ENCODE measurements at regions not wholly inside any gene's neighbourhood (a gene's known extent, or its start where the extent isn't known, plus 50 kb on each side); places are given as distances from the start of the nearest gene placed in this dataset.
"Not testable (repeated sequence)": the region's sequence is repeated elsewhere in the genome, so short reads cannot be mapped to it uniquely, and the experiment has no call there.

DNA sequence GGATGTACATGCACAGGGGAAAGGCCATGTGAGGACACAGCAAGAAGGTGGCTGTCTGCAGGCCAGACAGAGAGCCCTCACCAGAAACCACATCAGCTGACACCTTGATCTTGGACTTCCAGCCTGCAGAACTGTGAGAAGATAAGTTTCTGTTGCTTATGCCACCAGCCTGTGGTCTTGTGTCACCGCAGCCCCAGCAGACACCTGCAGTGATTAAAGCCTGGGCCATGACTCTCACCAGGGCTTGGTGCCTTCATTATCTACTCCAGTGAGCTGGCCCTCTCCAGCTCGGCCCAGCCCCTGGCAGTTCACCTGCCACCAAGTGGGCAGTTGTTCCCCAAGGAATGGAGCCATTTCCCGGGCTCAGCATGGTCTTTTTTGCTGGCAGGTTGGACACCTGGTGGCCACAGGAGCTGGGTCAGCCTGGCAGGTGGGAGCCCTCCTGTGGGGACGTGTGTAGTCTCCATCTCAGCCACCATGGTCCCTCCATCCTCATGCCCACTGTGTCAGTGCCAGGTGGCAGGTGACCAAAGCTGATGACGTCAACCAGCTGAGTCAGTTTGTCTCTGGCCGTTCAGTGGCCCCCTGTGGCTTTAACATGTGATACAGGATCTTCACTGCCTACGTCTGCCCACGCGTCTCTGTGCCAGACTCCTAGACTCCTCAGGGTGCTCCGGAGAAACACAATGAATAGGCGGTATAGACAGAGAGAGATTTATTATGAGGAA, 99.9 kb upstream of the PPP1R26 start:
- DNase-seq (ENCODE audit: low read depth), result peak; percentile 5
- no peak overlapping the region for H3K4me3 ChIP-seq (ENCODE audit: low read depth, low read length)
- TF ChIP-seq, protein P1, sequence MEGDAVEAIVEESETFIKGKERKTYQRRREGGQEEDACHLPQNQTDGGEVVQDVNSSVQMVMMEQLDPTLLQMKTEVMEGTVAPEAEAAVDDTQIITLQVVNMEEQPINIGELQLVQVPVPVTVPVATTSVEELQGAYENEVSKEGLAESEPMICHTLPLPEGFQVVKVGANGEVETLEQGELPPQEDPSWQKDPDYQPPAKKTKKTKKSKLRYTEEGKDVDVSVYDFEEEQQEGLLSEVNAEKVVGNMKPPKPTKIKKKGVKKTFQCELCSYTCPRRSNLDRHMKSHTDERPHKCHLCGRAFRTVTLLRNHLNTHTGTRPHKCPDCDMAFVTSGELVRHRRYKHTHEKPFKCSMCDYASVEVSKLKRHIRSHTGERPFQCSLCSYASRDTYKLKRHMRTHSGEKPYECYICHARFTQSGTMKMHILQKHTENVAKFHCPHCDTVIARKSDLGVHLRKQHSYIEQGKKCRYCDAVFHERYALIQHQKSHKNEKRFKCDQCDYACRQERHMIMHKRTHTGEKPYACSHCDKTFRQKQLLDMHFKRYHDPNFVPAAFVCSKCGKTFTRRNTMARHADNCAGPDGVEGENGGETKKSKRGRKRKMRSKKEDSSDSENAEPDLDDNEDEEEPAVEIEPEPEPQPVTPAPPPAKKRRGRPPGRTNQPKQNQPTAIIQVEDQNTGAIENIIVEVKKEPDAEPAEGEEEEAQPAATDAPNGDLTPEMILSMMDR (IDR thresholded peaks at IDR 0.05; ENCODE audit: insufficient read depth, low read depth, low read length, missing control alignments), result no peak

DNA sequence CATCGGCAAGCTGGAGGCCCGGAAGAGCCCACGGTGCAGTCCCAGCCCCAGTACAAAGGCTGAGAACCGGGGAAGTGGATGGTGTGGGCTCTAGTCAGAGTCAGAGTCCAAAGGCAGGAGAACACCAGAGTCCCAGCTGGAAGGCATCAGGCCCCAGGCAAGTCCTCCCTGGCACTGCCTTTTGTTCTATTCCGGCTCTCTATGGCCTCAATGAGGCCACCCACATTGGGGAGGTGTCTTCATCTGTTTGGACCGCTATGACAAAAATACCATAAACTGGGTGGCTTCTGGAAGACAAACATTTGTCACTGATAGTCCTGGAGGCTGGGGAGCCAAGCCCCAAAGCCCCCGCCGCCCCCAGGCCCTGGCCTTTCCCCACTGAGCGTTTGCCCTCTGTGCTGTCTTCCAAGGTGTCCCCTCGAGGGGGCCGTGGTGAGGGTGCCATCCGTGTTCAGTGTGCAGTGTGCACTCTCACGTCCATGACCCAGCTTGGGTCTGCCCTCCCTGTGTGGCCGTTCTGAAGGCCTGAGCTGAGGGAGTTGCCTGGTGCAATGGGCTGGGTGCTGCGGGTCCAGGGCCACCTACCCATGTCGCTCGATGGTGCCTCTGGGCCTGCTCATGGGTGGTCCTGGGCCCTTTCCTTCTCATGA, 99.1 kb upstream of the PPP1R26 start:
- DNase-seq (ENCODE audit: low read depth), result no peak
- H3K4me3 ChIP-seq (ENCODE audit: low read depth, low read length), result no peak overlapping the region
- TF ChIP-seq, protein P1 (IDR thresholded peaks at IDR 0.05; ENCODE audit: insufficient read depth, low read depth, low read length, missing control alignments), result no peak

DNA sequence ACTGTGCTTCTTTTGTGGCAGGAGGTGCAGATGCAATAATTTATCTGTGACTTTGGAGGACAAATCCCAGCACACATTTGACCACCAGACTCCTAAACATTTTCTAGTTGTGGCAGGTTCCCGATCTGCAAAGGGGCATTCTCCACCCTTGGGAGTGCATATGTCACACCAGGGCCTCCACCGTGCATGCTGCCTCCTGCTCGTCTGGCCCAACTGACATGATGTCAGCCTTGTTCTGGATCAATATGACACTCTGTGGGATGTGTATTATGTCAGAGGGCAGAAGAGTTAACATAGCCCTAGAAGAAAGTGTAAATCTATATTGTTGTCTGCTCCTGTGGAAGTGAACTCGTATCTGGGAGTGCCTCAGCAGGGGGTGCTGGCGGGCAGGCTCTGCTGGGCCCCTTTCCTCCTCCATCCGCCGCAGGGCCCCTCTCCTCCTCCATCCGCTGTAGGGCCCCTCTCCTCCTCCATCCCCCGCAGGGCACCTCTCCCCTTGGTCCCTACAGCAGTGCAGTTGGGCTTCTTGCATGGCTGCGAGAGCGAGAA, 97.7 kb upstream of the PPP1R26 start:
- H3K4me3 ChIP-seq (ENCODE audit: low read depth, low read length), result no peak overlapping the region
- TF ChIP-seq, protein P1 (IDR thresholded peaks at IDR 0.05; ENCODE audit: insufficient read depth, low read depth, low read length, missing control alignments), result no peak
- no peak for DNase-seq (ENCODE audit: low read depth)

DNA sequence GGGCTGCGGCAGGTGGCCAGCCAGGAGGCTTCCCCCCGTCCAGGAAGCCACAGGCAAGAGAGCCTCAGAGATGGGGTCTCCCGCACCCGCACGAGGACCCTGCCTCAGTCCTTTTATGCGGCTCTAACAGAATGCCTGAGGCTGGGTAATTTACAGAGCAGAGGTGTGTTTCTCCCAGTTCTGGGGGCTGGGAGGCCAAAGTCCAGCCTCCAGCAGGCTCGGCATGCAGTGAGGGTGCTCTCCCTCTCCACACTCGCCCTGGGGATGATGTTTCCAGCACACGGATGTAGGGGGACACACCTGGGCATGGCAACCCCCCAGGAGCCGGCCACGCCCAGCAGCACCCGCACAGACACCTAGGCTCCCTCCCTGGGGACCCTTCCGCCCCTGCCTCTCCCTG, 95.4 kb upstream of the PPP1R26 start:
- H3K4me3 ChIP-seq (ENCODE audit: low read depth, low read length), result no peak overlapping the region
- no peak for DNase-seq (ENCODE audit: low read depth)
- TF ChIP-seq, protein P1 (IDR thresholded peaks at IDR 0.05; ENCODE audit: insufficient read depth, low read depth, low read length, missing control alignments), result no peak

DNA sequence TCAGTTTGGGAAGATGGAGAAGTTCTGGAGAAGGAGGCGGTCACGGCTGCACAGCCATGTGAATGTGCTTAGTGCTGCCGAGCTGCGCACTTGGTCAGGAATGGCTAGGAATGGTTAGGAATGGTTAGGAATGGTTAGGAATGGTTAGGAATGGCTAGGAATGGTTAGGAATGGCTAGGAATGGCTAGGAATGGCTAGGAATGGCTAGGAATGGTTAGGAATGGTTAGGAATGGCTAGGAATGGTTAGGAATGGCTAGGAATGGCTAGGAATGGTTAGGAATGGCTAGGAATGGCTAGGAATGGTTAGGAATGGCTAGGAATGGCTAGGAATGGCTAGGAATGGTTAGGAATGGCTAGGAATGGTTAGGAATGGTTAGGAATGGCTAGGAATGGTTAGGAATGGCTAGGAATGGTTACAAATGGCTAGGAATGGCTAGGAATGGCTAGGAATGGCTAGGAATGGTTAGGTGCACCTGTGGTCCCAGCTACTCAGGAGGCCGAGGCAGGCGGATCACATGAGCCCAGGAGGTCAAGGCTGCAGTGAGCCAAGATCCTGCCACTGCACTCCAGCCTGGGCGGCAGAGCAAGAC, 94.7 kb upstream of the PPP1R26 start:
- DNase-seq (ENCODE audit: low read depth); H3K4me3 ChIP-seq (ENCODE audit: low read depth, low read length): not testable (repeated sequence)

DNA sequence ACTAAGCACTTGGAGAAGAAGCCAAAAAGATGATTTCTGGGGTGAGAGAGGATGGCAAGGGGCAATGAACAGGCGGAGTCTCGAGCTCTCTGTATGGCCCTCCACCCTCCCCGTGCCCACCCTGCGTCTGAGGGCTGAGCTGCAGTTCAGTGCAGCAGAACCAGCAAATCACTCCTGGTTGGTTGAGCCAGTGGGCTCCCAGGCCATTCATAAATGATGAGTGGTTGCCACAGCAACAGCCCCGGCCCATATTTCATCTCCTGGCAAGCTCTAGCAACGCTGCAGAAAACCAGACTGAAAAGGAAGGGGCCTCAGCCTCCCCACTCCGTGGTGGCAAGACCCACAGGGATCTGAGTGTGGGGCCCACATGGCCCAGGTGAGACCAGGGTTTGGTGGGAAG, 93.8 kb upstream of the PPP1R26 start:
- DNase-seq (ENCODE audit: low read depth), result no peak
- TF ChIP-seq, protein P1 (IDR thresholded peaks at IDR 0.05; ENCODE audit: insufficient read depth, low read depth, low read length, missing control alignments), result no peak
- H3K4me3 ChIP-seq (ENCODE audit: low read depth, low read length), result no peak overlapping the region

DNA sequence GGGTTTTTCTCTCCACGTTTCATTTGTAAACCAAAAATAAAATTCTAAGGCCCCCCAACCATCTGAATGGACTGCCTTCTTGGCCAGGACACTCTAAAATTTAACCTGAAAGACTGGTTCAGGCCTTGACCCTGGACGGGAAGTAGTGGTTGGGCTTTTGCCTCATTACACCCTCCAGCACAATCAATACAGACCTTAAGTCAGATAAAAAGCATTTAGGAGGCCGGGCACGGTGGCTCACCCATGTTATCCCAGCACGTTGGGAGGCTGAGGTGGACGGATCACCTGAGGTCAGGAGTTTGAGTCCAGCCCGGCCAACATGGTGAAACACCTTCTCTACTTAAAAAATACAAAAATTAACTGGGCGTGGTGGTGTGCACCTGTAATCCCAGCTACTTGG, 91.6 kb upstream of the PPP1R26 start:
- H3K4me3 ChIP-seq (ENCODE audit: low read depth, low read length), result no peak overlapping the region
- TF ChIP-seq, protein P1 (IDR thresholded peaks at IDR 0.05; ENCODE audit: insufficient read depth, low read depth, low read length, missing control alignments), result no peak
- no peak for DNase-seq (ENCODE audit: low read depth)
